GM12892 (cell line): ENCODE measurements at regions not wholly inside any gene's neighbourhood (a gene's known extent, or its start where the extent isn't known, plus 50 kb on each side); places are given as distances from the start of the nearest gene placed in this dataset.

Source experiments
- POLR2A ChIP-seq: IDR thresholded peaks from 2 replicates; pipeline ENCODE4 v1.6.1; 2011; ENCODE audit warnings: low read depth, low read length, control low read depth
- TAF1 ChIP-seq: IDR thresholded peaks from 2 replicates; pipeline ENCODE4 v1.6.1; 2011; ENCODE audit warnings: low read depth, mild to moderate bottlenecking, control low read depth, low read length, borderline replicate concordance

DNA sequence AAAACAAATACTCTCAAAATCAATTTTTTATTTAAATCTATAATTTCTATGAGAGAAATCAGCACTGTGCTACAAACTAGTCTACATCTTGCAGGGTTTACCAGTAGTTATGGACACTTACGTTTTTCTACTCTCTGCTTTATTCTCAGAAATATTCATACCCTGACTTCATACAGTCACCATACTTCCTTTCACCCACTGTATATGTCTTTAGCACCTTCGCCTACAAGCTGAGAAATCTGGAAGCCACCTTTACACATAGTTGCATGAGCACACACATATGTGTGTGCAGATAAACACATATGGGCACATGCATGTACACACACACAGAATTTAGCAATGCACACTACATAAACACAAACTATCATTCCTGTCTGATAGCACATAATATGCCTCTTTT lies 177.0 kb downstream of the ST8SIA4 start:
- TF ChIP-seq POLR2A (no peak), TAF1 (no peak)
